ENCODE measurements at regions not wholly inside any gene's neighbourhood (a gene's known extent, or its start where the extent isn't known, plus 50 kb on each side); places are given as distances from the start of the nearest gene placed in this dataset.
A peak's percentile ranks its signal among the peaks of the same experiment; 100 is the strongest.
"Not testable (repeated sequence)": the region's sequence is repeated elsewhere in the genome, so short reads cannot be mapped to it uniquely, and the experiment has no call there.

DNA sequence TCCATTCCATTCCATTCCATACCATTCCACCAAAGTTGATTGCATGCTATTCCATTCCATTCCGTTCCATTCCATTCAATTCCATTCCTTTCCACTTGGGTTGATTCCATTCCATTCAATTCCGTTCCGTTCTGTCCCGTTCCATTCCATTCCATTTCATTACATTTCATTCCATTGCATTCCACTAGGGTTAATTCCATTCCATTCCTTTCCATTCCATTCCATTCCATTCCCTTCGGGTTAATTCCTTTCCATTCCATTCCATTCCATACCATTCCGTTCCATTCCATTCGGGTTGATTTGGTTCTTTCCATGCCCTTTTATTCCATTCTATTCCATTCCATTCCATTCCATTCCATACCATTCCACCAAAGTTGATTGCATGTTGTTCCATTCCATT is 131.9 kb downstream of the CWH43 start:
- not testable (repeated sequence) for H3K4me3 ChIP-seq (ENCODE audit: low read depth, low read length); DNase-seq (ENCODE audit: low read depth)

- H3K4me3 ChIP-seq (ENCODE audit: low read depth, low read length); DNase-seq (ENCODE audit: low read depth): not testable (repeated sequence)
Measured at GRCh38 chr4:49118379-49119212, 132.5 kb downstream of the CWH43 start.

DNA sequence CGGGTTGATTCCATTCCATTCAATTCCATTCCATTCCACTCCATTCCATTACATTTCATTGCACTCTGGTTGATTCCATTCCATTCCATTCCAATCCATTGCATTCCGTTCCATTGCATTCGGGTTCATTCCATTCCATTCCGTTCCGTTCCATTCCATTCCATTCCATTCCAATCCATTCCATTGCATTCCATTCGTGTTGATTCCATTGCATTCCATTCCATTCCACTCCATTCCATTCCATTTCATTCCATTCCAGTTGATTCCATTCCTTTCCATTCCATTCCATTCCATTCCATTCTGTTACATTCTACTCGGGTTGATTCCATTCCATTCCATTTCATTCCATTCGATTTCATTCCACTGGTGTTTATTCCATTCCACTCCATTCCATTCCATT is 133.3 kb downstream of the CWH43 start:
- DNase-seq (ENCODE audit: low read depth); H3K4me3 ChIP-seq (ENCODE audit: low read depth, low read length): not testable (repeated sequence)

DNA sequence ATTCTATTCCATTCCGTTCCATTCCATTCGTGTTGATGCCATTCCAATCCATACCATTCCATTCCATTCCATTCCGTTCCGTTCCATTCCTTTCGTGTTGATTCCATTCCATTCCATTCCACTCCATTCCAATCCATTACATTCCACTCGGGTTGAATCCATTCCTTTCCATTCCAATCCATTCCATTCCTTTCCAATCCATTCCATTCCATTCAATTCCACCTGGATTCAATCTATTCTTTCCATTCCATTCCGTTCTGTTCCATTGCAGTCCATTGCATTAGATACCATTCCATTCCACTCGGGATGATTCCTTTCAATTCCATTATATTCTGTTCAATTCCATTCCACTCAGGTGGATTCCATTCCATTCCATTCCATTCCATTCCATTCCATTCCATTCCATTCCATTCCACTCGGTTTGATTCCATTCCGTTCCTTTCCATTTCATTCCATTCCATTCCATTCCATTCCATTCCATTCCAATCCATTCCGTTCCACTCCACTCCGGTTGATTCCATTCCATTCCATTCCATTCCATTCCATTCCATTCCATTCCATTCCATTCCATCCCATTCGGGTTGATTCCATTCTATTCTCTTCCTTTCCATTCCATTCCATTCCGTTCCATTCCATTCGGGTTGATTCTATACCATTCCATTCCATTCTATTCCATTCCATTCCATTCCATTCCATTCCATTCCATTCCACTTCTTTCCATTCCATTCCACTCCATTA is 134.1 kb downstream of the CWH43 start:
- H3K4me3 ChIP-seq (ENCODE audit: low read depth, low read length); DNase-seq (ENCODE audit: low read depth): not testable (repeated sequence)

DNA sequence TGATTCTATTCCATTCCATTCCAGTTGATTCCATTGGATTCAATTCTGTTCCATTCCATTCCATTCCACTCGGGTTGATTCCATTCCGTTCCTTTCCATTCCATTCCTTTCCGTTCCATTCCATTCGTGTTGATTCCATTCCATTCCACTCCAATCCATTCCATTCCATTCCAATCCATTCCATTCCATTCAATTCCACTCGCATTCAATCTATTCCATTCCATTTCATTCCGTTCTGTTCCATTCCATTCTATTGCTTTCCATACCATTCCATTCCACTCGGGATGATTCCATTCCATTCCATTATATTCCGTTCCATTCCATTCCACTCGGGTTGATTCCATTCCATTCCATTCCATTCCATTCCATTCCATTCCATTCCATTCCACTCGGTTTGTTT is 134.7 kb downstream of the CWH43 start:
- DNase-seq (ENCODE audit: low read depth); H3K4me3 ChIP-seq (ENCODE audit: low read depth, low read length): not testable (repeated sequence)

GRCh38 chr4:49126443-49126842 is 140.4 kb downstream of the CWH43 start:
- not testable (repeated sequence) for DNase-seq (ENCODE audit: low read depth)

GRCh38 chr4:49126858-49127257 is 140.8 kb downstream of the CWH43 start:
- DNase-seq (ENCODE audit: low read depth); H3K4me3 ChIP-seq (ENCODE audit: low read depth, low read length): not testable (repeated sequence)

More at GRCh38 chr4:49126443-49126842, 140.4 kb downstream of the CWH43 start:
- H3K4me3 ChIP-seq (ENCODE audit: low read depth, low read length) = not testable (repeated sequence)

GRCh38 chr4:49129385-49129784 is 143.3 kb downstream of the CWH43 start:
- DNase-seq (ENCODE audit: low read depth); H3K4me3 ChIP-seq (ENCODE audit: low read depth, low read length): not testable (repeated sequence)

GRCh38 chr4:49129870-49130269 is 143.8 kb downstream of the CWH43 start:
- not testable (repeated sequence) for H3K4me3 ChIP-seq (ENCODE audit: low read depth, low read length); DNase-seq (ENCODE audit: low read depth)

- not testable (repeated sequence) for H3K4me3 ChIP-seq (ENCODE audit: low read depth, low read length); DNase-seq (ENCODE audit: low read depth)
Measured at GRCh38 chr4:49130724-49131123, 144.6 kb downstream of the CWH43 start.

- H3K4me3 ChIP-seq (ENCODE audit: low read depth, low read length); DNase-seq (ENCODE audit: low read depth): not testable (repeated sequence)
Measured at GRCh38 chr4:49137043-49137442, 151.0 kb downstream of the CWH43 start.

- not testable (repeated sequence) for DNase-seq (ENCODE audit: low read depth); H3K4me3 ChIP-seq (ENCODE audit: low read depth, low read length)
Measured at GRCh38 chr4:49137961-49138360, 151.9 kb downstream of the CWH43 start.

GRCh38 chr4:49138818-49139217 is 152.7 kb downstream of the CWH43 start:
- DNase-seq (ENCODE audit: low read depth); H3K4me3 ChIP-seq (ENCODE audit: low read depth, low read length): not testable (repeated sequence)

- not testable (repeated sequence) for DNase-seq (ENCODE audit: low read depth); H3K4me3 ChIP-seq (ENCODE audit: low read depth, low read length)
Measured at GRCh38 chr4:49139513-49139912, 153.4 kb downstream of the CWH43 start.

DNA sequence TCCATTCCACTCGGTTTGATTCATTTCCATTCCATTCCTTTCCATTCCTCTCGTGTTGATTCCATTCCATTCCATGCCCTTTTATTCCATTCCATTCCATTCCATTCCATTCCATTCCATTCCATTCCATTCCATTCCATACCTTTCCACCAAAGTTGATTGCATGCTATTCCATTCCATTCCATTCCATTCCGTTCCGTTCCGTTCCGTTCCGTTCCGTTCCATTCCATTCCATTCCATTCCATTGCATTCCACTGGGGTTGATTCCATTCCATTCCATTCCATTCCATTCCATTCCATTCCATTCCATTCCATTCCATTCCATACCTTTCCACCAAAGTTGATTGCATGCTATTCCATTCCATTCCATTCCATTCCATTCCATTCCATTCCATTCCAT is 154.3 kb downstream of the CWH43 start:
- DNase-seq (ENCODE audit: low read depth); H3K4me3 ChIP-seq (ENCODE audit: low read depth, low read length): not testable (repeated sequence)

GRCh38 chr4:49141955-49142354 is 155.9 kb downstream of the CWH43 start:
- not testable (repeated sequence) for H3K4me3 ChIP-seq (ENCODE audit: low read depth, low read length); DNase-seq (ENCODE audit: low read depth)

- H3K4me3 ChIP-seq (ENCODE audit: low read depth, low read length); DNase-seq (ENCODE audit: low read depth): not testable (repeated sequence)
Measured at GRCh38 chr4:49147143-49147542, 161.1 kb downstream of the CWH43 start.

DNA sequence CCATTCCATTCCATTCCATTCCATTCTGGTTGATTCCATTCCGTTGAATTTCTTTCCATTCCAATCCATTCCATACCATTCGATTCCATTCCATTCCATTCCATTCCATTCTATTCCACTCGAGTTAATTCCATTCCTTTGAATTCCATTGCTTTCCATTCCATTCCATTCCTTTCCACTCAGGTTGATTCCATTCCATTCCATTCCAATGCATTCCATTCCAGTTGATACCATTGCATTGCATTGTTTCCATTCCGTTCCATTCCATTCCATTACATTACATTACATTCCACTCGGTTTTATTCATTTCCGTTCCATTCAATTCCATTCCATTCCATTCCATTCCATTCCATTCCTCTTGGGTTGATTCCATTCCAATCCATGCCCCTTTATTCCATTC is 161.5 kb downstream of the CWH43 start:
- not testable (repeated sequence) for DNase-seq (ENCODE audit: low read depth); H3K4me3 ChIP-seq (ENCODE audit: low read depth, low read length)

- peak; percentile 61 for DNase-seq (ENCODE audit: low read depth)
- H3K4me3 ChIP-seq (ENCODE audit: low read depth, low read length) = not testable (repeated sequence)
Measured at GRCh38 chr4:49149006-49149975, 163.2 kb downstream of the CWH43 start.

Measured in LNCaP clone FGC (cell line).